ENCODE measurements at regions not wholly inside any gene's neighbourhood (a gene's known extent, or its start where the extent isn't known, plus 50 kb on each side); places are given as distances from the start of the nearest gene placed in this dataset.

DNA sequence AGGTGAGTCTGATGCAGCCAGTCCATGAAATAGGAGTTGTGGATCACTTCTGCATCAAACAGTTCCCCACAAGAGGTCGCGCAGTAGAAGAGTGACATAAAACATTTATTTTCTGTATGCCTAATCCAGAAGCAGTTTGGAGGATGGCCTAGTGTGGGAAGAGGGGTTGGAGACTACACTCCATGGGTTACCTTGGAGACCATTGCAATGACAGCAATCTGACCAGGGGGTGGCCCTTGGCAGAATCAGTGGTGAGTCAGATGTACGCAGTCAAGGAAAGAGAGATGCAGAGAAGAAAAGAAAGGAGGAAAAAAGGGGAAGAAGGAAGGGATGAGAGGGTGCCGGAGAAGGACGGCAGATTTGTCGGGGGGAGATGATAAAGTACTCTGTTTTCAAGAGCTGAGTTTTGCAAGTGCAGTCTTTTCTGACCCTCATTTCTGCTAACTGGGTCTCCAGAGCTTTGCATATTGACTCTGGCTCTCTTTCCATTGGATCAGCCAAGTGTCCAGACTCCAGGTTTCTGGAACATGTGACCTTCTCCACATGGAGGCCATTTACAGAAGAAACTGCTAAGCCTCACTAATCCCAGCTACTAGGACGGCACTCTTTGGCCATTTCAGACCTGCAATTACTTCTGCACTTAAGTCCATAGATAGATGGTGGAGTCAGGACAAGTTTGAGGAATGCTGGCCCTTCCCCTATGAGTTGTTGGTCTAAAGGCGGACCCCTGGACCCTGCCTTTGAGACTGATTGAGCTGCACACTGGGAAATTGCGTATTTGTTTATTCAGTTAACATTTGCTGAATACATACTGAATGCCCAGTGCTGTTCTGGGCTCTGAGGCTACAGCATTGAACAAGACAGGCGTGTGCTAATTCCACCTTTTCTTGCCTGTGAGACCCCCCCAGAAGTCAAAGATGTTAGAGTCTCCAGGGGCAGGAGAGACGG, 424.2 kb downstream of the BCL11B start:
- no peak for DNase-seq (ENCODE audit: low read depth in 2 of 3, low spot score in 2 of 3)

DNA sequence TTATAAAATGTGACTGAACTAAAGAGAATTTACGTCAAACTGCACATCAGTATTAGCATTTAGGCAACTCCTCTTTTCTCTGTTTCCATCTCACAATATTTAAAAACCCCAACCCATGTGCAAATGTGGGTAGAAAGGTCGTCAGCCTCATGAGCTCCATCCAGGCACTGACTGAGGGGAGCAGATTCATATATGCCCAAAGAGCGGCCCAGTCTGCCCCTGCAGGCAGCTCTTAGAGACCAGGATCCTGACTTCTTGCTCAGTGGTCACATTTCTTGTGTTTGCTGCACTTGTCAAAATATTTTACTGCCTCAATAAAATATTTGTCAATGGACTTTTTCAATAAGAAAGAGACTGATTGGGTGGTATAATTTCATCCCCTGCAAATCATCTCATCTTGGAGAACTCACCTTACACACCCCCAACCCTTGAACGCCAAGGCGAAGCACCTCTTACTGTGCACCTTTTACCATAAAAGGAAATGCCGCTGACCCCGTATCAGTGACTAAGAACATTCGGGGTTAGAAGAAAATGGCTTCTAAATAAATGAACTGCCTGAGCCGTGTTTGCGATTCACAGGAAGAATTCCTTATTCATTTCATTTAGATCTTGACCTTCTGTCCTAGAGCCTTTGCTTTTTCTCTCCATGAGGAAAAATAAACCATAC, 418.8 kb downstream of the BCL11B start:
- no peak for DNase-seq (ENCODE audit: low read depth in 2 of 3, low spot score in 2 of 3)

DNA sequence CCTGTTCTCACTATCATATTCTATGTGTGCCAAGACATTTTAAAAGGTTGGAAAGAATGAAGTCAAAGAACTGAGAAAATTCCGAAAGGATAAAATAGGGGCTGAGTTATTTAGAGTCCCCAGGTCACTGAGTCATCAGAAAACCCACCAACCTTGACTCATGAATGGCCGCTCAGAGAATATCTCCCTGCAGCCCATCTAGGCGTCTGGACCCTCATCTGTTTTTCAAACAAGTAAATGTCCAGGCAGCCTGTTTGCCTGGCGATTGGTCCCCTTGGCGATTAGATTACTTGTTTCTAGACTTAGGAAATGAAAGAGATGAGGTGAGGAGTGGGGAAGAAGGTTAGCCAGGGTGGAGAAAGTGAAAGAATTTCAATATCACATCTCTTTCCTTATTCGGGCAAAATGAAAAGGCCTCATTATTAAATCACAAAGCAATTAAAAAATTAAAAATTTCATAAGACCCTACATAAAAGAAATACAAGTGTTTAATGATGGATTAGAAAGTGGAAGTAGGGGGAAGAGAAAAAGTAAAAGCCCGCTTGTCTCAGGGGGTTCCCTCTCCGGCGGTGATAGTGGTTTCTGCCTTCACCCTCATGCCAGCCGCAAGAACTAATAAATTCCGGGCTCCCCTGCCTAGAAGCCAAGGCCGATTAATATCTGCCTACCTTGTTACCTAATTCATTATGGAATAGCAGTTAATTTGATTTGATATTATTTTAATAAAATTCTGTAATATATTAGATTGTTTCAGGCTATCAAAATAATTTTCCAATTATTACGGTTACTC, 415.9 kb downstream of the BCL11B start:
- DNase-seq (ENCODE audit: low read depth in 2 of 3, low spot score in 2 of 3) = no peak

DNA sequence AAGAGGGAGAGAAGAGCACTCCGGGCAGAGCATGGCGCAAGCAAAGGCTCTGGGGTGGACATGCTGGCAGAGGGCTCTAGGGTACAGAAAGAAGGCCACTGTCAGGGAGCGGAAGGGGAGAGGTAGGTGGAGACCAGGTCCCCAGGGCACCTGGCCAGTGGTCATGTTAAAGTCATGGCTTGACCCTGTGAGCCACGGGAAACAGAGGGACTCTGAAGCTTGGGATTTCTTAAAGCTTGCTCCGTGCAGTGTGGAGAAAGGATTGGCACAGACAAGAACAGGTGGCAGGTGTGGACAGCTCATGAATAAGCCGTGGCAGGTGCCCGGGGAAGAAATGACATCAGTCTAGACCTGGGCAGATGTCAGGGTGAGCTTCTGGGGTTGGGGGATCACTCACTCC, 413.8 kb downstream of the BCL11B start:
- DNase-seq (ENCODE audit: low read depth in 2 of 3, low spot score in 2 of 3) = no peak

DNA sequence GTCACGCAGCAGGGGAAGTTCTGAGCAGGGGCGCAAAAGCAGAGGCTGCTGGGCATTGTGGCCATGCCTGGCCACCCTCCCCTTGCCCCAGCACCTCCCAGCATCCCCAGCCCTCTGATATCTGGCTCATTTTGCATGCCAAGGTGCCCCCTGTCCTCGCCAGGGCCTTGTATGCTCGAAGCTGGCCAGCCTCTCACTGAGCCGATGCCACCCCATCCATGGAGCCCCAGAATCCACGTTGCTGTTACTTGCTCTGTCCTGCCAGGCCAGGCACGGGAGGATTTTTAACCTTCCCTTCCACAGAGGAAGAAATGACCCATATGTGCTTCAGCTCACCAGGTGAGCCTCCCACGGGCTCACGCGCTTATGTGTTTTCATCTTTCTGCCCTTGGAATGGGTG, 413.4 kb downstream of the BCL11B start:
- DNase-seq (ENCODE audit: low read depth in 2 of 3, low spot score in 2 of 3) = no peak

DNA sequence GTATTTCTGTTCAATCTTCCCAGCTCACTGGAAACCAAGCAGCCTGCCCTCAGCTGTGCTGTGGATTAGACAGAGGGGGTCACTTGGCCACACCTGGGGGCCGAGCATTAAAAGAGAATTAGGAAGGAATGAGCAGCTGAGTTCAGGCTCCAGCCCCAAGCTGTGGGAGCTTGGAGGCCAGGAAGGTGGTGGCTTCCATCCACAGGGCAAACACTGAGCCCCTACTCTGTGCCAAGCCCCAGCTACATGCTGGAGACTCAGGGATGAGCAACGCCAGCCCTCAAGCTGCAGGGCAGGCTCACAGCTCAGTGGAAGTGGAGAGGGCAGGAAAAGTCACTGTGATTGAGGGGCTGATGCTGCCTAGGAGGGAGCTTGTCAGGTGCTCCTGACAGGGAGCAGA, 412.7 kb downstream of the BCL11B start:
- DNase-seq (ENCODE audit: low read depth in 2 of 3, low spot score in 2 of 3) = no peak

DNA sequence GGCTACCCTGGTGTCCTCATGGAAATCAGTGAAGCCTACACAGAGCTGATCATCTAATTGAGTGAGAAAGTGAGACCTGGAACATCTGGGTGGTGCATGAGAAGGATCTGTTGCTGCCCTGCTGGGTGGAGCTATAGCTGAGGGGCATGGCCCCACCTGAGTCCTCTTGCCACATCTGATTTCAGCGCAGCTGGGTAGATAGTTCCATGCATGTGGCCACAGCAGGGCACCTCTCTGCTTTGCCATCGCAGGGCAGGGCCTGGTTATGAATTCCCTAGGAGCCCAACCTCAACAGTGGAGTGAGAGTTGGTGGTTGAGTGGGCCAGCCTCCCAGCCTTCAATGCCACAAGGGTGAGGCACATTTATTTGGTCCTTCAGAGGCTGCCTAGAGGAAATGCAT, 407.8 kb downstream of the BCL11B start:
- DNase-seq (ENCODE audit: low read depth in 2 of 3, low spot score in 2 of 3) = no peak

DNA sequence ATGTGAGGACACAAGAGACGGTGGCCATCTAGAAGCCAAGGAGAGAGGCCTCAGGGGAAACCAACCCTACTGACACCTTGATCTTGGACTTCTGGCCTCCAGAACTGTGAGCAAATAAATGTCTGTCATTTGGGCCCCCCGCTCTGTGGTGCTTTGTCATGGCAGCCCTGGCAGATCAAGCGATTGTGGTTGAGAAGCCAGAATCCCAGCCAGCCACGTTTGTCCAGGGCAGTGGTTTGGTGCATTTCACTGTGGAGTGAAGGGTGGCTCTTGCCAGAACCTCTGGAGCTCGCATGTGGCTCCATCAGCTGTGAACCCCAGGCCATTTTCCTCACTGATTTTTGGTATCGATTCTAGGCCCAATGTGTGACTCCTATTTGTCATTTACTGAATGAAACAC, 404.9 kb downstream of the BCL11B start:
- no peak for DNase-seq (ENCODE audit: low read depth in 2 of 3, low spot score in 2 of 3)

DNA sequence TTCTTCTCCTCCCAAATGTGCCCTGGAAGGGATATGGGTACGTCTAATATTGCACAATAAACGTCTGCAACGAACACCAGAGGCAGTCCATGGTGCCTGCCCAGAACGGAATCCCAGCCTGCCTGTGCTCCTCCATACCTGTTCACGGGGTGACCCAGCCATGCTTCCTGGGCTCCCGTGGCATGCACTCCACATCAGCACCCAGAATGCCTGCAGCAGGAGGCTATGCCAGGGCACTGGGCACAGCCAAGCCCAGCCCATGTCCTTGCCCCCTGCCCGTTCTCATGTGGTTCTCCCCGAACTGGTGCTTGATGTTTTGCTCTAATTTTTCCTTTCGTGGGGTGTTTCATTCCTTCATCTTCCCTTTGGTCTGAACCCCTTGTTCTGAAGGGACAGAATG, 404.3 kb downstream of the BCL11B start:
- DNase-seq (ENCODE audit: low read depth in 2 of 3, low spot score in 2 of 3) = no peak

DNA sequence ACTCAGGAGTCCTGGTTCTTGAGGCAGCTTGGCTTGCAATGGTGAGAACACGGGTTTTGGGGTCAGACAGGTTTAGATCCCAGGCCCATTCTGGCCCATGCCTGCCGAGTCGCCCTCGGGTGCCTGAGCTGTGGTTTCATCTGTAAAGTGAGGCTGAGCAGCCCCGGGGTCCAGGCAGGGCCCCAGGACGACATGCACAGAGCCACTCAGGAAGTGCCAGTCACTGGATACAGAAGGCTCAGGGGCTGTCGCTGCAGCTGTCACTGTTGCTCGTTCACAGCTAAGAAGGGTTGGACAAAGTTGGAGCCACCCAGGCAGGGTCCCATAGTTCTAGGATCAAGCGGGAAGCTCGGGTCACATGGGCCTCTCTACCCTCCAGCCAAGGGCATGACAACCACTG, 403.1 kb downstream of the BCL11B start:
- no peak for DNase-seq (ENCODE audit: low read depth in 2 of 3, low spot score in 2 of 3)

DNA sequence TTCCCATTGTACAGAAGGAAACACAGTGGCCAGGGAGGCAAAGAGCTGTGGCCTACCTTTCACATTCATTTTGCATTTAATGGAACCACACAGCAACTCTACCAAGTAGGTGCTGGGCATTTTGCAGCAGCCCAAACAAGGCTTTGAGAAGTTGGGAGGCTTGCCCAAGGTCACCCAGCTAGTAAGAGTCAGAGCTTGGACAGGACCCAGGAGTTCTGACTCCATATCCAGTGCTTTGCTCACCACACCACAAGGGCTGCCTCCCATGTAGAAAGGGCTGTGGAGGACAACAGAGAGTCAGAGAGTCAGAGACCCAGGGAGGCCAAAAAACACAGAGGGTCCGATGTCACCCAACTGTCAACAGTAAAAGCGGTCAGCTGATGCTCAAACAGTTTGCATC, 400.2 kb downstream of the BCL11B start:
- no peak for DNase-seq (ENCODE audit: low read depth in 2 of 3, low spot score in 2 of 3)

DNA sequence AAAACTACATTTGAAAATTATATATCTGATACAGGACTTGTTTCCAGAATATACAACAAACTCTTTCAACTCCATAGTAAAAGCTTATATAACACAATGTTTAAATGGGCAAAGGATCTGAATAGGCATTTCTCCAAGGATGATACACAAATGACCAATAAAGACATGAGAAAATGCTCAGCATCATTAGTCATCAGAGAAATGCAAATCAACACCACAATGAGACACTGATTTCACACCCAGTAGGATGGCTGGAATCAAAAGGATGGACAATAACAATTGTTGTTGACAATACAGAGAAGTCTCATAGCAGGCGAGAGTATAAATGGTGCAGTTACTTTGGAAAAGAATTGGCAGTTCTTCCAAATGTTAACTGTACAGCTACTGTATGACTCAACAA, 394.9 kb downstream of the BCL11B start:
- DNase-seq (ENCODE audit: low read depth in 2 of 3, low spot score in 2 of 3) = no peak

DNA sequence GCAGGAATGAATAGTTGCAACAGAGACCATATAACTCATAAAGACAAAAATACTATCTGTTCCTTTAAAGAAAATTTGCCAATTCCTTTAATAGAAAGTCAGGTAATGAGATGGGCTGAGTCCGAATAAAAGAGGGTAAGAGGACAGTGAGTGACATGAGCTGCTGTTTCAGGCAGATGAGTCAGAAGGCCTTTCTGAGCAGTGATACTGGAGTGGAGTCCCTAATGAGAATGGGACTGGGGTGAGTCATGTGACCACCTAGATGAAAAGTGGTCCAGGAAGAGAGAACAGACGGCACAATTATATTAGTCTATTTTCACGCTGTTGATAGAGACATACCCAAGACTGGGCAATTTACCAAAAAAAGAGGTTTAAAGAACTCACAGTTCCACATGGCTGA, 393.7 kb downstream of the BCL11B start:
- DNase-seq (ENCODE audit: low read depth in 2 of 3, low spot score in 2 of 3) = no peak

DNA sequence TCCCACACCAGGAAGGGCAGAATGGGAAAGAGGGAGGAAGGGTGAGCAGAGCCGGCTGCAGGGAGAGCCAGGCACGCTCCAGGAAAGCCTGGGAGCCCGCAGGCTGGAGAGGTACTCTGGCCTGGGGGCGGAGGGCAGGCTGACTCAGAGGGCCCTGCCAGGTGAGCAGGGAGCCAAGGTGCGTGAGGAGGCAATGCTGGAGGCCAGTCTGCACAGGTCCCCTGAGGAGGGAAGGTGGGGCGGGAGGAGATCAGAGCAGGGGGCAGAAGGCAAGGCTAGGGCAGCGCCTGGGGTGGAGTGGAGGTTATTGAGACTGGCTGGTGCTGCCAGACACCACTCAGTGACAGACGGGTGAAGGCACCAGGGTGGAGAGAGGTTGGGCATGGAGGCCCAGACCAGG, 385.0 kb downstream of the BCL11B start:
- DNase-seq (ENCODE audit: low read depth in 2 of 3, low spot score in 2 of 3) = no peak

DNA sequence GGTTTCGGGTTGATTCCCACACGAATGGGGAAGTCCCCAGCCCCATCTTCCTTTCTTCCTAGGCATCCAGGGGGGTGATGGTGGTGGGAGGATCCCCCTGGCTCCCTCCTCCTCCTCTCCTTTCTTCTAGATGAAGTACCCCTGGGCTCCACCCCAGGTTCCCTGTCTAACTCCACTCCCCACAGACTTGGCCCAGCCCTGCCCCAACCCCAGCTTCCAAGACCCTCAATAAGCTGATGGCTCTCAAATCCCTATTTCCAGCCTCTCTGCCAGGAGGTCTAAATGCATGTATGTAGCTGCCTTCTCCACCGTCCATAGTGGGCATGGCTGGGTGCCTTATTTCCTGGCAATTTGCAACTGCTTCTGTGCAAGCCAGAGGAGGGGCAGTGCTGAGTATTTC, 383.7 kb downstream of the BCL11B start:
- no peak for DNase-seq (ENCODE audit: low read depth in 2 of 3, low spot score in 2 of 3)

DNA sequence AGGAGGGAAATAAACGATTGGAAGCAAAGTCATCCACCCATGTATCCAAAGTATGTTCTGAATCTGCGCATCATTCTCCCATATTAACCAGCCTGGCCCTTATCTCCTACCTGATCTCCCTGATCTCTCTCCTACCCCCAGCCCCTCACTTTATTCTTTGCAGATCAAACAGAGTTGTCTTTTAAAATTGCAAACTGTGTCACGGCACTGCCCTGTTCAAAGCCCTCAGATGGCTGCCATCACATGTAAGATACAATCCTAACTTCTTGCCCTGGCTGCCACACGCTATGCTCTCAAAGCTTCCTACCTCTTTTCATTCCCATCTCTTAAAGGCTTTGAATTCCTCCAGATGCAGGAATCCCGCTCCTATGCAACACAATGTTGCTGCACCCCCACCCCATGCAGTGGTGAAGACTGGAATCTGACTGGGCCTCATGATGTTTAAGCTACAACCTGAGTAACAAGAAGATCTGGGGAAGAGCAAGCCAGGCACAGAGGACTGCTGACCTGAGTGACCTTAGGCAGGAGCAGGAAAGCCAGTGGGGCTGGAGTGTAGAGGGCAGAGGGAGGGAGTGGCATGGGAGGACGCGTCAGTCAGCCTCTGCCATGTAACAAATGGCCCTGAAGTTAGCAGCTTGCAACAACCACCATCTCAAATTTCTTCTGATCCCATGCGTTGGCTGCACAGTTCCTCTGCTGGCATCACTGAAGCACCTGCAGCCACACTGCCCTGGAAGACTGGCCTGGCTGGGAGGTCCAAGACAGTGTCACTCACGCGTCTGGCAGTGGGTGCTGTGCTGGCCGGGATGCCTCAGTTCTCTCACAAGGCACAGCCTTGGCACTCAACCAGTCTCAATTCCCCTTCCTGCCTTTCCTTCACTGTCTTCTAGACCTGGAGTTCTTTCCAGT, 382.8 kb downstream of the BCL11B start:
- no peak for DNase-seq (ENCODE audit: low read depth in 2 of 3, low spot score in 2 of 3)

DNA sequence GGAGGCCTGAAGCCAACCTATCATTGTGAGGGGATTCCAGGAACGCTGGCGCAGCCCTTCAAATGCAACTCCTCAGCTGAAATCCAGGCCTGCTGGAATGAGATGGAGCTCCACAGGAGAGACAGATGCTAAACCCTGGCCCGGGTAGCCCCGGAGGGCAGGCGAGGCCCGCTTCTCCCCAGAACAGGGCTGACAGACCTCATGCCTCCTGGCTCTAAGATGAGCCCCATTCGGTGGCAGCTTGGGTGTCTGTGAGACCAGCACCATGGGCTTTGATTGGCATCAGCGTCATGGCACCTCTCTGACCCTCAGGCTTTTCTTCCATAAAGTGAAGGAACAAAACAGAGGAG, 382.2 kb downstream of the BCL11B start:
- DNase-seq (ENCODE audit: low read depth in 2 of 3, low spot score in 2 of 3) = no peak

DNA sequence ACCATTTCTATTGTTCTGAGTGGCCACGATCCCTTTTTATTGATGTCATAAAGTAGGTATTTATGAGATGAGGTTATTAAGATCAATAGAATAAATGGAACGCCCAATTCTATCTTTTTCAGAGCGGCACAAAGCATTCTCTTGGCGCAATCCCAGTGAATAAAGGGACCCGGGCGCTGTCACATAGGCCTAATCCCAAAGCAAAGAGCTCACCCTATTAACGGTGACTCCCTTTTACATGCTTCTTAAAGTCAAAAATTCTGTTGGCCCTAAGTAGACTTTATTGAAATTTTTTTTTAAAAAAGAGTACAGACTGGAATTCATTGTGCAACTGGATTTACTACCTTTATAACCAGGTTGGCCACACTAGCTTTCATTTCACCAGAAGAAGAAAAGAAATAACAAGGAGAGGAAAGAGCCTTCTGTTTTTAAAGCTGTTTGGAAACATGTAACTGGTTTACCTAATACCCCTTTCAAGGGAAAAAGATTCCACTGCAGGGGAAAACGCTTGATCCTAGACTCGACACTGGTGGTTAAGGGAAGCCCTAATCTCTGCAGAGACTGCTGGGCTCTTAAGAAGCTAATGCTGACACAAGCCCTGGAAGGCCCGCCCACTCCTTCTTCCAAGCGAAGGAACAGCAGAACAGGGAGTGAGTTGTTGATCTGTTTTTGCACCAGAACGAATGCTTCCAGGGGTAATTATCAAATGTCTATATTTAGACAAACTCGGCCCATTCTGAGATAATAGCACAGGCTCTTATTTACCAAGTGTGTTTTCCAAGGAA, 381.2 kb downstream of the BCL11B start:
- DNase-seq (ENCODE audit: low read depth in 2 of 3, low spot score in 2 of 3) = no peak

DNA sequence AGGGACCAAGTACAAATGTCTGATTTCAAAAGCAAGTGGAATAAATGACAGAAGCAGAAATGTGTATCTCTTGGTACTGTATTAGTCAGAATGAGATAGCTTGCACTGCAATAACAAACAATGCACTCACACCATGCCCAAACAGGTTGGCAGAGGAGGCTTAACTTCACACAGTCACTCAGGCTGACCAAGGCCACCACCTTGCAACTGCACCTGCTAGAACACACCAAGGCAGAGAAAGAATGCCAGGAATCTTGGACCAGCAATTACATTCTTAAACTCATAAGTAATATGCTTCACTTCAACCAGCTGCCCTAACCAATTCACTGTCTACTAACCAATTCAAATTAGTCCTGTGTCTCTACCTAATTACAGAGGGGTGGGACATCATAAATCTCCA, 378.3 kb downstream of the BCL11B start:
- no peak for DNase-seq (ENCODE audit: low read depth in 2 of 3, low spot score in 2 of 3)

DNA sequence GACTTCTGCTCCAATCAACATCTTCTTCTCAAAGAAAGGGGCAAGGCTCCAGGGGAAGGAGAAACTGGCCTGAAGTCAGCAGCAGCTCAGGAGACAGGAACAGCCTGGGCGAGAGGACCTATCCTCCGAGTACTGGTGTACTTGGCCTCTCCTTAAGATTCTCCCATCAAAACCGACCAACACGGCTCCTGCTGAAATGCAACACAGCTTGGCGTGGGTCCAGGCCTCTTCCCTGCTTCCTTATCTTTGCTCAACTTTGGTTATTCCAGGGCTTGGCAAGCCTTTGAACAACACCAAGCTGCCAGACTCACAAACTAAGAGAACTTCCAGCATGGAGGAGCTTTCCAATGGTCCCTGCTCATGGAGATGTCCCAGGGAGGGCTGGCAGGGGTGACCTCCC, 377.4 kb downstream of the BCL11B start:
- no peak for DNase-seq (ENCODE audit: low read depth in 2 of 3, low spot score in 2 of 3)

All from hematopoietic multipotent progenitor cell (in vitro differentiated cells).